Tibial nerve (tissue), 3 donors: ENCODE measurements at regions not wholly inside any gene's neighbourhood (a gene's known extent, or its start where the extent isn't known, plus 50 kb on each side); places are given as distances from the start of the nearest gene placed in this dataset.
"Not testable (repeated sequence)": the region's sequence is repeated elsewhere in the genome, so short reads cannot be mapped to it uniquely, and the experiment has no call there.

Source experiments
- POLR2A ChIP-seq, 2 donors: fragments of 450-650 bp; IDR thresholded peaks; one replicate each; pipeline ENCODE4 v1.6.1; 2017; ENCODE audit warnings: antibody characterized with exemption in 2 of 2, mild to moderate bottlenecking in 2 of 2, moderate library complexity in 2 of 2
- TF ChIP-seq, protein P1 (sequence below), 5 experiments: fragments of 200-600 bp in 3 of 5; fragments of 450-650 bp in 2 of 5; sonication (generic) in 3 of 5; IDR thresholded peaks; one replicate each; pipeline ENCODE4 v1.5.1; 2016 to 2019; ENCODE audit warnings: antibody characterized with exemption in 5 of 5, mild to moderate bottlenecking in 3 of 5, moderate library complexity in 2 of 5

DNA sequence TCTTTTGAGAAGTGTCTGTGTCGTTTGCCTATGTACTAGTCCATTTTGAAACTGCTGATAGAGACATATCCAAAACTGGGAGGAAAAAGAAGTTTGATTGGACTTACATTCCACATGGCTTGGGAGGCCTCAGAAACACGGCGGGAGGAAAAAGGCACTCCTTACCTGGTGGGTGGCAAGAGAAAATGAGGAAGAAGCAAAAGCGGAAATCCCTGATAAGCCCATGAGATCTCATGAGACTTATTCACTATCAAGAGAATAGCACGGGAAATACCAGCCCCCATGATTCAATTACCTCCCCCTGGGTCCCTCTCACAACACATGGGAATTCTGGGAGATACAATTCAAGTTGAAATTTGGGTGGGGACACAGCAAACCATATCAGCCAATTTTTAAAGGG, 727.6 kb downstream of the TMEM121 start:
- not testable (repeated sequence) for TF ChIP-seq POLR2A (IDR thresholded peaks at IDR 0.05)
- TF ChIP-seq, protein P1, sequence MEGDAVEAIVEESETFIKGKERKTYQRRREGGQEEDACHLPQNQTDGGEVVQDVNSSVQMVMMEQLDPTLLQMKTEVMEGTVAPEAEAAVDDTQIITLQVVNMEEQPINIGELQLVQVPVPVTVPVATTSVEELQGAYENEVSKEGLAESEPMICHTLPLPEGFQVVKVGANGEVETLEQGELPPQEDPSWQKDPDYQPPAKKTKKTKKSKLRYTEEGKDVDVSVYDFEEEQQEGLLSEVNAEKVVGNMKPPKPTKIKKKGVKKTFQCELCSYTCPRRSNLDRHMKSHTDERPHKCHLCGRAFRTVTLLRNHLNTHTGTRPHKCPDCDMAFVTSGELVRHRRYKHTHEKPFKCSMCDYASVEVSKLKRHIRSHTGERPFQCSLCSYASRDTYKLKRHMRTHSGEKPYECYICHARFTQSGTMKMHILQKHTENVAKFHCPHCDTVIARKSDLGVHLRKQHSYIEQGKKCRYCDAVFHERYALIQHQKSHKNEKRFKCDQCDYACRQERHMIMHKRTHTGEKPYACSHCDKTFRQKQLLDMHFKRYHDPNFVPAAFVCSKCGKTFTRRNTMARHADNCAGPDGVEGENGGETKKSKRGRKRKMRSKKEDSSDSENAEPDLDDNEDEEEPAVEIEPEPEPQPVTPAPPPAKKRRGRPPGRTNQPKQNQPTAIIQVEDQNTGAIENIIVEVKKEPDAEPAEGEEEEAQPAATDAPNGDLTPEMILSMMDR (IDR thresholded peaks at IDR 0.05) = not testable (repeated sequence)
